IMR-90 (cell line): ENCODE measurements at regions not wholly inside any gene's neighbourhood (a gene's known extent, or its start where the extent isn't known, plus 50 kb on each side); places are given as distances from the start of the nearest gene placed in this dataset.
"Not testable (repeated sequence)": the region's sequence is repeated elsewhere in the genome, so short reads cannot be mapped to it uniquely, and the experiment has no call there.

ENCODE experiments used
- ATAC-seq: fragments of 200-7000 bp; cut with Tn5 transposase; 2 replicates; pipeline ENCODE4 v1.9.1; 2020; ENCODE audit warnings: low read depth, mild to moderate bottlenecking, moderate library complexity
- BruUV-seq: library from RNA; stranded (reverse); fragments of 400-500 nt; replicated peaks from 2 replicates; lab custom pipeline; 2021; lab: Mats Ljungman, UMichigan
- CTCF ChIA-PET: fragments of 300-600 bp; formaldehyde crosslinking; extraction: SDS; loops from one replicate; lab custom pipeline; 2021; ENCODE audit warnings: antibody characterized with exemption; lab: Yijun Ruan, JAX
- POLR2A ChIA-PET: fragments of 300-600 bp; sonication (Branson Sonifier 250); formaldehyde crosslinking; loops from one replicate; lab custom pipeline; 2022; ENCODE audit warnings: antibody characterized with exemption; ENCODE audit not compliant: unreplicated experiment; lab: Charles Lee
- DNase-seq: peaks from one replicate; pipeline ENCODE4 v3.0.0; 2013
- H2AFZ ChIP-seq: replicated peaks from 2 replicates; pipeline ENCODE3; 2013; ENCODE audit warnings: low read length, mild to moderate bottlenecking; ENCODE audit not compliant: poor library complexity
- H2AK5ac ChIP-seq: 2 replicates; pipeline ENCODE4 v1.6.1; 2013; ENCODE audit warnings: low read depth, low read length, inconsistent platforms
- H2AK9ac ChIP-seq: replicated peaks from 2 replicates; pipeline ENCODE3; 2013; ENCODE audit warnings: mild to moderate bottlenecking, low read depth, low read length, moderate library complexity; ENCODE audit not compliant: poor library complexity
- H2BK120ac ChIP-seq: 2 replicates; pipeline ENCODE4 v1.6.1; 2013; ENCODE audit warnings: low read depth, low read length, inconsistent platforms
- H2BK15ac ChIP-seq: 3 replicates; pipeline ENCODE4 v1.6.1; 2013; ENCODE audit warnings: low read depth, low read length, inconsistent platforms
- H2BK20ac ChIP-seq: 2 replicates; pipeline ENCODE4 v1.6.1; 2013; ENCODE audit warnings: low read depth, mild to moderate bottlenecking, inconsistent platforms, low read length, moderate library complexity
- H2BK5ac ChIP-seq: 2 replicates; pipeline ENCODE4 v1.6.1; 2013; ENCODE audit warnings: mild to moderate bottlenecking, low read depth, low read length, inconsistent platforms; ENCODE audit not compliant: poor library complexity, severe bottlenecking
- H3K14ac ChIP-seq: replicated peaks from 2 replicates; pipeline ENCODE4 v1.6.1; 2013; ENCODE audit warnings: low read depth, low read length, inconsistent platforms
- H3K18ac ChIP-seq: 2 replicates; pipeline ENCODE4 v1.6.1; 2013; ENCODE audit warnings: low read depth, low read length, control low read depth
- H3K23ac ChIP-seq: 2 replicates; pipeline ENCODE4 v1.6.1; 2013; ENCODE audit warnings: low read depth, low read length, inconsistent platforms
- H3K27ac ChIP-seq: 2 replicates; pipeline ENCODE4 v1.5.1; 2013; ENCODE audit warnings: mild to moderate bottlenecking, control low read depth, low read length; ENCODE audit not compliant: insufficient read depth
- H3K27me3 ChIP-seq: 2 replicates; pipeline ENCODE4 v1.6.1; 2013; ENCODE audit warnings: low read length; ENCODE audit not compliant: control insufficient read depth, insufficient read depth
- H3K36me3 ChIP-seq: 2 replicates; pipeline ENCODE4 v1.6.1; 2013; ENCODE audit warnings: low read length, mixed read lengths; ENCODE audit not compliant: control insufficient read depth, insufficient read depth
- H3K4ac ChIP-seq: 2 replicates; pipeline ENCODE4 v1.6.1; 2013; ENCODE audit warnings: low read depth, low read length, inconsistent platforms
- H3K4me1 ChIP-seq: 2 replicates; pipeline ENCODE4 v1.6.1; 2013; ENCODE audit warnings: low read length, mixed read lengths; ENCODE audit not compliant: control insufficient read depth, insufficient read depth
- H3K4me2 ChIP-seq: 2 replicates; pipeline ENCODE4 v1.6.1; 2013; ENCODE audit warnings: low read depth, mild to moderate bottlenecking, control low read depth, low read length, moderate library complexity
- H3K4me3 ChIP-seq: 2 replicates; pipeline ENCODE4 v1.5.1; 2013; ENCODE audit warnings: low read depth, mild to moderate bottlenecking, control low read depth, low read length, moderate library complexity; ENCODE audit not compliant: insufficient read depth
- H3K56ac ChIP-seq: 2 replicates; pipeline ENCODE4 v1.6.1; 2013; ENCODE audit warnings: low read length, inconsistent platforms; ENCODE audit not compliant: insufficient read depth; ENCODE audit errors: extremely low read depth
- H3K79me1 ChIP-seq, 2 experiments: 2 replicates each; pipeline ENCODE4 v1.6.1; 2013; ENCODE audit warnings: low read length in 2 of 2, inconsistent platforms in 1 of 2, low read depth in 1 of 2
- H3K9ac ChIP-seq: 2 replicates; pipeline ENCODE4 v1.6.1; 2013; ENCODE audit warnings: low read depth, low read length, control low read depth
- H3K9me1 ChIP-seq: 2 replicates; pipeline ENCODE4 v1.6.1; 2013; ENCODE audit warnings: low read length, inconsistent platforms; ENCODE audit not compliant: insufficient read depth
- H3K9me3 ChIP-seq: 2 replicates; pipeline ENCODE4 v1.6.1; 2013; ENCODE audit warnings: low read length; ENCODE audit not compliant: control insufficient read depth, insufficient read depth
- H4K20me1 ChIP-seq: 2 replicates; pipeline ENCODE4 v1.6.1; 2013; ENCODE audit warnings: low read length, inconsistent platforms; ENCODE audit not compliant: insufficient read depth
- H4K5ac ChIP-seq: 2 replicates; pipeline ENCODE4 v1.6.1; 2013; ENCODE audit warnings: mild to moderate bottlenecking, low read depth, low read length, control low read depth
- H4K8ac ChIP-seq, 2 experiments: 2 replicates each; pipeline ENCODE4 v1.6.1; 2013; ENCODE audit warnings: low read depth in 2 of 2, low read length in 2 of 2, control low read depth in 1 of 2, inconsistent platforms in 1 of 2
- H4K91ac ChIP-seq: 2 replicates; pipeline ENCODE4 v1.6.1; 2013; ENCODE audit warnings: low read depth, low read length, inconsistent platforms; ENCODE audit not compliant: insufficient read depth
- WGBS, 2 experiments: methylation state at CpG; one replicate each; pipeline versions ENCODE4 v1.1.5 to v1.1.7; 2013; ENCODE audit warnings: missing lambda C conversion rate in 2 of 2; ENCODE audit not compliant: insufficient read length in 1 of 2; ENCODE audit errors: extremely low coverage in 2 of 2; 5-methylcytosine and 5-hydroxymethylcytosine counted together
- dilution Hi-C: fragments of 300-500 bp; cut with HindIII; formaldehyde crosslinking; loops from one replicate; pipeline ENCODE4 v1.14.3; 2018; ENCODE audit warnings: low sequenced_read_pairs; ENCODE audit not compliant: unreplicated experiment
- in situ Hi-C: fragments of 300-500 bp; cut with MboI; formaldehyde crosslinking; loops from 3 replicates; pipeline ENCODE4 v1.14.3; 2019; ENCODE audit warnings: low sequenced_read_pairs, inconsistent platforms, mixed read lengths
- intact Hi-C: fragments of 100-400 bp; cut with micrococcal nuclease; formaldehyde crosslinking; loops from 2 replicates; pipeline ENCODE4 v1.10.0; 2022

GRCh38 chr3:11899389-11899788 lies 52.7 kb upstream of the TAMM41 start:
- H3K4me2 ChIP-seq, H3K4me3 ChIP-seq, DNase-seq, H2BK5ac ChIP-seq, H3K27me3 ChIP-seq, H3K79me1 ChIP-seq, H4K20me1 ChIP-seq, H2AFZ ChIP-seq, ATAC-seq, H4K91ac ChIP-seq, H3K4ac ChIP-seq, H3K9me3 ChIP-seq, H3K4me1 ChIP-seq, CTCF ChIA-PET, H3K9ac ChIP-seq, H3K9me1 ChIP-seq, BruUV-seq, H3K18ac ChIP-seq, H2BK120ac ChIP-seq, H2AK5ac ChIP-seq, H3K23ac ChIP-seq, H3K27ac ChIP-seq, H2BK15ac ChIP-seq, H2AK9ac ChIP-seq, H2BK20ac ChIP-seq, POLR2A ChIA-PET, dilution Hi-C loops, H4K5ac ChIP-seq, H4K8ac ChIP-seq, H3K14ac ChIP-seq, in situ Hi-C loops, intact Hi-C loops, H3K36me3 ChIP-seq, H3K56ac ChIP-seq: not testable (repeated sequence)
- no CpG with 5 or more reads among the region's 9 CpGs for WGBS, 2 experiments
